ENCODE measurements at regions not wholly inside any gene's neighbourhood (a gene's known extent, or its start where the extent isn't known, plus 50 kb on each side); places are given as distances from the start of the nearest gene placed in this dataset.

DNA sequence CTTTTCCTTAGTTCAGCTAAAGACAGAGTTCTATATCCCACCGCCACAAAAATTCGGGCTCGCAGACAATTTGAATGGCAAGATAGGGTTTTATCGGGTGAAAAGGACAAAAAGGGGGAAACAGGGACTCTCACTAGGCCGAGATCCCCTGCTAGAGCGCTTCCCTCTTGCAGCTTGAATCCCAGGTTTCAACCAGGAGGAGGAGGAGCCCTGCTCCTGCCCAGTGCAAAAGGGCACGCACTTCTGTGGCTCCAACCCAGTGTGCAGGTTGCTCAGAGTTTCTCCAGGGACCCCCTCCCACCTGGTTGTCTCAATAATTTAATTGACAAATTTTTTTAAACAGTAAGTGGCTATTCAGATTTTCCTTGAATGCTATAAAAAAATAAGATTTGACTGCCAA, 152.6 kb upstream of the LUZP2 start:
- TF ChIP-seq POLR2A (IDR thresholded peaks at IDR 0.05), result no peak
- TF ChIP-seq, protein P1, sequence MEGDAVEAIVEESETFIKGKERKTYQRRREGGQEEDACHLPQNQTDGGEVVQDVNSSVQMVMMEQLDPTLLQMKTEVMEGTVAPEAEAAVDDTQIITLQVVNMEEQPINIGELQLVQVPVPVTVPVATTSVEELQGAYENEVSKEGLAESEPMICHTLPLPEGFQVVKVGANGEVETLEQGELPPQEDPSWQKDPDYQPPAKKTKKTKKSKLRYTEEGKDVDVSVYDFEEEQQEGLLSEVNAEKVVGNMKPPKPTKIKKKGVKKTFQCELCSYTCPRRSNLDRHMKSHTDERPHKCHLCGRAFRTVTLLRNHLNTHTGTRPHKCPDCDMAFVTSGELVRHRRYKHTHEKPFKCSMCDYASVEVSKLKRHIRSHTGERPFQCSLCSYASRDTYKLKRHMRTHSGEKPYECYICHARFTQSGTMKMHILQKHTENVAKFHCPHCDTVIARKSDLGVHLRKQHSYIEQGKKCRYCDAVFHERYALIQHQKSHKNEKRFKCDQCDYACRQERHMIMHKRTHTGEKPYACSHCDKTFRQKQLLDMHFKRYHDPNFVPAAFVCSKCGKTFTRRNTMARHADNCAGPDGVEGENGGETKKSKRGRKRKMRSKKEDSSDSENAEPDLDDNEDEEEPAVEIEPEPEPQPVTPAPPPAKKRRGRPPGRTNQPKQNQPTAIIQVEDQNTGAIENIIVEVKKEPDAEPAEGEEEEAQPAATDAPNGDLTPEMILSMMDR (IDR thresholded peaks at IDR 0.05), result no peak
